HG02571 (cell line): ENCODE measurements at regions not wholly inside any gene's neighbourhood (a gene's known extent, or its start where the extent isn't known, plus 50 kb on each side); places are given as distances from the start of the nearest gene placed in this dataset.
"Not testable (repeated sequence)": the region's sequence is repeated elsewhere in the genome, so short reads cannot be mapped to it uniquely, and the experiment has no call there.

Experiments
- ATAC-seq: cut with Tn5 transposase; IDR thresholded peaks from one replicate; pipeline ENCODE4 v1.9.1; 2021; ENCODE audit warnings: mild to moderate bottlenecking, moderate library complexity; ENCODE audit not compliant: unreplicated experiment

GRCh38 chr13:104657196-104657595 is 1591.0 kb upstream of the SLC10A2 start:
- no peak for ATAC-seq

GRCh38 chr13:104650431-104650830 is 1584.2 kb upstream of the SLC10A2 start:
- no peak for ATAC-seq

GRCh38 chr13:104648291-104648690 is 1582.1 kb upstream of the SLC10A2 start:
- ATAC-seq, result no peak

- ATAC-seq, result no peak
Measured at GRCh38 chr13:104645786-104646185, 1579.6 kb upstream of the SLC10A2 start.

- ATAC-seq, result no peak
Measured at GRCh38 chr13:104641309-104641708, 1575.1 kb upstream of the SLC10A2 start.

GRCh38 chr13:104635879-104636278 is 1569.7 kb upstream of the SLC10A2 start:
- ATAC-seq, result no peak

GRCh38 chr13:104634016-104634415 is 1567.8 kb upstream of the SLC10A2 start:
- no peak for ATAC-seq

- no peak for ATAC-seq
Measured at GRCh38 chr13:104632736-104633135, 1566.5 kb upstream of the SLC10A2 start.

GRCh38 chr13:104625201-104625600 is 1559.0 kb upstream of the SLC10A2 start:
- no peak for ATAC-seq

GRCh38 chr13:104616990-104617389 is 1550.8 kb upstream of the SLC10A2 start:
- no peak for ATAC-seq

- no peak for ATAC-seq
Measured at GRCh38 chr13:104614361-104615145, 1548.3 kb upstream of the SLC10A2 start.

GRCh38 chr13:104608331-104608730 is 1542.1 kb upstream of the SLC10A2 start:
- no peak for ATAC-seq

GRCh38 chr13:104605435-104605834 is 1539.2 kb upstream of the SLC10A2 start:
- not testable (repeated sequence) for ATAC-seq

GRCh38 chr13:104597546-104598180 is 1531.4 kb upstream of the SLC10A2 start:
- no peak for ATAC-seq

- ATAC-seq, result no peak
Measured at GRCh38 chr13:104595511-104595910, 1529.3 kb upstream of the SLC10A2 start.

- ATAC-seq, result no peak
Measured at GRCh38 chr13:104594806-104595205, 1528.6 kb upstream of the SLC10A2 start.

GRCh38 chr13:104593693-104594092 is 1527.5 kb upstream of the SLC10A2 start:
- ATAC-seq, result no peak

- ATAC-seq, result no peak
Measured at GRCh38 chr13:104593251-104593576, 1527.0 kb upstream of the SLC10A2 start.

- no peak for ATAC-seq
Measured at GRCh38 chr13:104592545-104593250, 1526.5 kb upstream of the SLC10A2 start.

GRCh38 chr13:104592127-104592526 is 1525.9 kb upstream of the SLC10A2 start:
- ATAC-seq, result no peak

- ATAC-seq, result no peak
Measured at GRCh38 chr13:104586051-104586746, 1520.0 kb upstream of the SLC10A2 start.
